WTC11 (cell line): ENCODE measurements at regions not wholly inside any gene's neighbourhood (a gene's known extent, or its start where the extent isn't known, plus 50 kb on each side); places are given as distances from the start of the nearest gene placed in this dataset.

ENCODE experiments used
- ESRRA ChIP-seq: sonication (generic); formaldehyde crosslinking; IDR thresholded peaks from 2 replicates; pipeline ENCODE4 v1.8.1; 2022; ENCODE audit warnings: mild to moderate bottlenecking, missing genetic modification reagents, borderline replicate concordance
- FOXJ3 ChIP-seq: sonication (generic); formaldehyde crosslinking; IDR thresholded peaks from 2 replicates; pipeline ENCODE4 v1.9.0; 2021; ENCODE audit warnings: missing genetic modification reagents, mild to moderate bottlenecking, borderline replicate concordance
- TF ChIP-seq, protein P1 (sequence below): sonication (generic); formaldehyde crosslinking; IDR thresholded peaks from 2 replicates; pipeline ENCODE4 v1.8.0; 2022; ENCODE audit warnings: mild to moderate bottlenecking, missing genetic modification reagents
- TF ChIP-seq, protein P2 (sequence below): sonication (generic); formaldehyde crosslinking; IDR thresholded peaks from 2 replicates; pipeline ENCODE4 v1.8.0; 2022; ENCODE audit warnings: mild to moderate bottlenecking, missing genetic modification reagents
- TF ChIP-seq, protein P3 (sequence below): fragments of 200-600 bp; IDR thresholded peaks from 2 replicates; pipeline ENCODE4 v1.8.0; 2022; ENCODE audit warnings: antibody characterized with exemption

DNA sequence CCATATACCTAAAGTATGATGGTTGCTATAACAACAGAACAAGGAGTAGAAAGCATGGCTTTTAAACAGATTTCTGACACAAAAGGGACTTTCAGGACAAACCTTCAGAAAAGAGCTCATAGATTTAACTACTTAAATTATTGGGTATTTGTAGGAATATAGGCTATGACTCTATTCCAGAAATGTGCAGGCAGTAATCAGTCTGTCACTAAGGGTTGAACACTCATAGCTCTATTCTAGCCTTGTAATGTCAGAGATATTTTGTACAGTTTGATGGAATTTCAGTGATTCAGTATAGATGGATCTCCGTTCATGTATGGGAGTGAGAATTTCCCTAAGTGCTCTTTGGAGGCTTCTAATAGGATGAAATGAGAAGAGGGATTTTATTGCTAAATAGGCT, 82.8 kb downstream of the EXTL2 start:
- TF ChIP-seq, protein P1, sequence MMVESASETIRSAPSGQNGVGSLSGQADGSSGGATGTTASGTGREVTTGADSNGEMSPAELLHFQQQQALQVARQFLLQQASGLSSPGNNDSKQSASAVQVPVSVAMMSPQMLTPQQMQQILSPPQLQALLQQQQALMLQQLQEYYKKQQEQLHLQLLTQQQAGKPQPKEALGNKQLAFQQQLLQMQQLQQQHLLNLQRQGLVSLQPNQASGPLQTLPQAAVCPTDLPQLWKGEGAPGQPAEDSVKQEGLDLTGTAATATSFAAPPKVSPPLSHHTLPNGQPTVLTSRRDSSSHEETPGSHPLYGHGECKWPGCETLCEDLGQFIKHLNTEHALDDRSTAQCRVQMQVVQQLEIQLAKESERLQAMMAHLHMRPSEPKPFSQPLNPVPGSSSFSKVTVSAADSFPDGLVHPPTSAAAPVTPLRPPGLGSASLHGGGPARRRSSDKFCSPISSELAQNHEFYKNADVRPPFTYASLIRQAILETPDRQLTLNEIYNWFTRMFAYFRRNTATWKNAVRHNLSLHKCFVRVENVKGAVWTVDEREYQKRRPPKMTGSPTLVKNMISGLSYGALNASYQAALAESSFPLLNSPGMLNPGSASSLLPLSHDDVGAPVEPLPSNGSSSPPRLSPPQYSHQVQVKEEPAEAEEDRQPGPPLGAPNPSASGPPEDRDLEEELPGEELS (CRISPR knock-in tag): no peak
- TF ChIP-seq, protein P2, sequence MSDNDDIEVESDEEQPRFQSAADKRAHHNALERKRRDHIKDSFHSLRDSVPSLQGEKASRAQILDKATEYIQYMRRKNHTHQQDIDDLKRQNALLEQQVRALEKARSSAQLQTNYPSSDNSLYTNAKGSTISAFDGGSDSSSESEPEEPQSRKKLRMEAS: no peak
- TF ChIP-seq, protein P3, sequence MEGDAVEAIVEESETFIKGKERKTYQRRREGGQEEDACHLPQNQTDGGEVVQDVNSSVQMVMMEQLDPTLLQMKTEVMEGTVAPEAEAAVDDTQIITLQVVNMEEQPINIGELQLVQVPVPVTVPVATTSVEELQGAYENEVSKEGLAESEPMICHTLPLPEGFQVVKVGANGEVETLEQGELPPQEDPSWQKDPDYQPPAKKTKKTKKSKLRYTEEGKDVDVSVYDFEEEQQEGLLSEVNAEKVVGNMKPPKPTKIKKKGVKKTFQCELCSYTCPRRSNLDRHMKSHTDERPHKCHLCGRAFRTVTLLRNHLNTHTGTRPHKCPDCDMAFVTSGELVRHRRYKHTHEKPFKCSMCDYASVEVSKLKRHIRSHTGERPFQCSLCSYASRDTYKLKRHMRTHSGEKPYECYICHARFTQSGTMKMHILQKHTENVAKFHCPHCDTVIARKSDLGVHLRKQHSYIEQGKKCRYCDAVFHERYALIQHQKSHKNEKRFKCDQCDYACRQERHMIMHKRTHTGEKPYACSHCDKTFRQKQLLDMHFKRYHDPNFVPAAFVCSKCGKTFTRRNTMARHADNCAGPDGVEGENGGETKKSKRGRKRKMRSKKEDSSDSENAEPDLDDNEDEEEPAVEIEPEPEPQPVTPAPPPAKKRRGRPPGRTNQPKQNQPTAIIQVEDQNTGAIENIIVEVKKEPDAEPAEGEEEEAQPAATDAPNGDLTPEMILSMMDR: no peak
- TF ChIP-seq FOXJ3 (no peak), ESRRA (CRISPR knock-in tag) (no peak)
